GM13976 (cell line): ENCODE measurements at regions not wholly inside any gene's neighbourhood (a gene's known extent, or its start where the extent isn't known, plus 50 kb on each side); places are given as distances from the start of the nearest gene placed in this dataset.

ENCODE experiments used
- DNase-seq: peaks from one replicate; pipeline ENCODE4 v3.0.0; 2012; ENCODE audit warnings: low spot score
- CTCF ChIP-seq: IDR thresholded peaks from 2 replicates; pipeline ENCODE4 v1.5.1; 2012; ENCODE audit warnings: borderline replicate concordance, mild to moderate bottlenecking; ENCODE audit not compliant: insufficient read depth; ENCODE audit errors: extremely low read depth, missing control alignments, control extremely low read depth
- in situ Hi-C: fragments of 300-500 bp; cut with MboI; formaldehyde crosslinking; loops from one replicate; pipeline ENCODE4 v1.12.0; 2022; ENCODE audit warnings: low sequenced_read_pairs, mixed read lengths, inconsistent platforms; ENCODE audit not compliant: unreplicated experiment

- TF ChIP-seq CTCF = no peak
- in situ Hi-C loops = no loop called here
- no peak for DNase-seq
These were observed 284.0 kb downstream of the BCOR start for GRCh38 chrX:39813631-39814277.

- TF ChIP-seq CTCF = peak; percentile 34
- peak; percentile 54 for DNase-seq
These were observed 283.4 kb downstream of the BCOR start for GRCh38 chrX:39814391-39814790.

GRCh38 chrX:39815631-39816030 is 282.1 kb downstream of the BCOR start:
- no peak for TF ChIP-seq CTCF
- DNase-seq = peak; percentile 30
- in situ Hi-C loops = no loop called here

More at GRCh38 chrX:39814391-39814790, 283.4 kb downstream of the BCOR start:
- in situ Hi-C loops = no loop called here

GRCh38 chrX:39816871-39817731 is 280.7 kb downstream of the BCOR start:
- TF ChIP-seq CTCF = no peak
- no peak for DNase-seq
- in situ Hi-C loops = no loop called here

- DNase-seq = no peak
- in situ Hi-C loops = no loop called here
- no peak for TF ChIP-seq CTCF
These were observed 279.8 kb downstream of the BCOR start for GRCh38 chrX:39817754-39818470.

GRCh38 chrX:39818750-39819149 is 279.0 kb downstream of the BCOR start:
- in situ Hi-C loops = no loop called here
- TF ChIP-seq CTCF = no peak
- no peak for DNase-seq
